Activated T-helper 17 cell treated with anti-CD3 and anti-CD28 coated beads, Interleukin-2, amount 50 U/mL, for 72 hours (primary cell): ENCODE measurements at regions not wholly inside any gene's neighbourhood (a gene's known extent, or its start where the extent isn't known, plus 50 kb on each side); places are given as distances from the start of the nearest gene placed in this dataset.
"Not testable (repeated sequence)": the region's sequence is repeated elsewhere in the genome, so short reads cannot be mapped to it uniquely, and the experiment has no call there.

Experiments
- ATAC-seq: fragments of 150-1000 bp; cut with Tn5 transposase; replicated peaks from 2 replicates; pipeline ENCODE4 v1.10.0; 2021; ENCODE audit warnings: mild to moderate bottlenecking, moderate library complexity
- H3K27ac Mint-ChIP-seq: one replicate; pipeline ENCODE4 v1.8.0; 2022; ENCODE audit warnings: mixed read lengths
- H3K27me3 Mint-ChIP-seq: one replicate; pipeline ENCODE4 v1.8.0; 2022; ENCODE audit warnings: mixed read lengths
- H3K36me3 Mint-ChIP-seq: one replicate; pipeline ENCODE4 v1.8.0; 2022; ENCODE audit warnings: low read depth, mild to moderate bottlenecking, mixed read lengths
- H3K4me1 Mint-ChIP-seq: one replicate; pipeline ENCODE4 v1.8.0; 2022; ENCODE audit warnings: mixed read lengths
- H3K4me3 Mint-ChIP-seq: one replicate; pipeline ENCODE4 v1.8.0; 2022; ENCODE audit warnings: mild to moderate bottlenecking, mixed read lengths
- H3K9me3 Mint-ChIP-seq: one replicate; pipeline ENCODE4 v1.8.0; 2022; ENCODE audit warnings: mixed read lengths

- ATAC-seq, H3K27ac Mint-ChIP-seq, H3K27me3 Mint-ChIP-seq, H3K9me3 Mint-ChIP-seq, H3K36me3 Mint-ChIP-seq, H3K4me1 Mint-ChIP-seq, H3K4me3 Mint-ChIP-seq: not testable (repeated sequence)
Measured at GRCh38 chr5:34193804-34194203, 150.8 kb upstream of the C1QTNF3 start.

DNA sequence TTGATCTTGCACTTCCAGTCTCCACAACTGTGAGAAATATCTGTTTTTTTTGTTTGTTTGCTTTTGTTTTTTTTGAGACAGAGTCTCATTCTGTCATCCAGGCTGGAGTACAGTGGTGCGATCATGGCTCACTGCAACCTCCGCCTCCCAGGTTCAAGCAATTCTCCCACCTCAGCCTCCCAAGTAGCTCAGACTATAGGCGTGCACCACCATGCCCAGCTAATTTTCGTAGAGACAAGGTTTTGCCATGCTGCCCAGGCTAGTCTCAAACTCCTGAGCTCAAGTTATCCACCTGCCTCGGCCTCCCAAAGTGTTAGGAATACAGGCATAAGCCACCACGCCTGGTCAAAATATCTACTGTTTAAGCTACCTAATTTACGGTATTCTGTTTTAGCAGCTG is 153.1 kb upstream of the C1QTNF3 start:
- not testable (repeated sequence) for H3K4me1 Mint-ChIP-seq, H3K9me3 Mint-ChIP-seq, H3K4me3 Mint-ChIP-seq, ATAC-seq, H3K36me3 Mint-ChIP-seq, H3K27ac Mint-ChIP-seq, H3K27me3 Mint-ChIP-seq

GRCh38 chr5:34205347-34205746 is 162.3 kb upstream of the C1QTNF3 start:
- not testable (repeated sequence) for ATAC-seq, H3K4me1 Mint-ChIP-seq, H3K4me3 Mint-ChIP-seq, H3K36me3 Mint-ChIP-seq, H3K27me3 Mint-ChIP-seq, H3K27ac Mint-ChIP-seq, H3K9me3 Mint-ChIP-seq

DNA sequence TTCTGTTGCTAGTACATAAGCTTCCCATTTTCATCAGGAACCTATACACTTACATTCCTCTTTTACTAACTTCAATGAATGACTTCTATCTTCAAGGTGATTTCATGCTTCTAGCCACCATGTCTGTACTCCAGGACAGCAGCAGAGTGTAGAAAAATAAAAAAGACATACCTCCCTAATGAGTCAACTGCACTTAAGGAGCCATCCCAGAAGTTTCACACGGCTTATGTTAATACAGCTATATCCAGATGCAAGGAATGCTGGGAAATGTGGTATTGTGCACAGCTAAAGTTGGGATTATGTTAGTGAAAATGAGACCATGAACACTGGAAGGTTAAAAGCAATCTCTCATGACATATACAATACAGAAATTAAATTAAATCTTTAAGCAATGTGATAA is 174.4 kb upstream of the C1QTNF3 start:
- H3K27ac Mint-ChIP-seq, H3K4me1 Mint-ChIP-seq, H3K4me3 Mint-ChIP-seq, H3K27me3 Mint-ChIP-seq, ATAC-seq, H3K9me3 Mint-ChIP-seq: not testable (repeated sequence)
- H3K36me3 Mint-ChIP-seq: peaks cover 15% of the 10 kb centered on the region

DNA sequence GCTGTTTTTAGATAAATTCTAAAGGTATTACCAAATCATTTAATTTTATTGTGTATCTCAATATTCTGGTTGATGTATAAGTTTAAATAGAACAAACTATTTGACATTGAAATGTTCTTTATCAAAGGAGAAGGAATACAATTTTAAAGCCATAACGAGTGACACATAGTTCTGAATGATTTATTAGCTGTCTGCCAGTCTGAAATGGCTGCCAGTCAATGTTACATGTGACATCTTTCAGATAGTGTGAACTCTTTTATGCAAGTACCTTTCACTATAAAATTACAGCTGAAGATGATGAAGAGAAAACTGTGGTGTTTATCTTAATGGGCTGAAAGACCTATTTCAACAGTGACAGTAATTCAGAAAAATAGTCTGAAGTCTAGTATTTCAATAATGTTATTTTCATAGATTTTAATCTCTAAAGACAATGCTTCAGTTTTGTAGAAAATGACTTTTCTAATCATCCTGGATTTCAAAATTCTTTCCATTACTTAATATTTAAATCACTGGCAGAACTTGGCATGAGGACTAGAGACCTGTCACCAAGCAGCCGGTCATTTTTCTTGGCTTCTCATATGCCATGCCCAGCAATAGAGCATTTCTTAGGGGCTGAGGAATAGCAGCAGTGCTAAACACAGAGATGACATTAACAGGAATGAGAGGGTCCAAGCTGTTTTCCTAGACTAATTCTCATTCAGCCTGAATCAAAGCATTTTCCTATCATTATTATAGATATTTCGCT is 178.5 kb upstream of the C1QTNF3 start:
- not testable (repeated sequence) for H3K27ac Mint-ChIP-seq, H3K4me1 Mint-ChIP-seq, ATAC-seq, H3K4me3 Mint-ChIP-seq, H3K36me3 Mint-ChIP-seq, H3K27me3 Mint-ChIP-seq, H3K9me3 Mint-ChIP-seq

- not testable (repeated sequence) for H3K27ac Mint-ChIP-seq, H3K9me3 Mint-ChIP-seq, ATAC-seq, H3K27me3 Mint-ChIP-seq, H3K4me1 Mint-ChIP-seq, H3K4me3 Mint-ChIP-seq, H3K36me3 Mint-ChIP-seq
Measured at GRCh38 chr5:34223158-34223557, 180.1 kb upstream of the C1QTNF3 start.

DNA sequence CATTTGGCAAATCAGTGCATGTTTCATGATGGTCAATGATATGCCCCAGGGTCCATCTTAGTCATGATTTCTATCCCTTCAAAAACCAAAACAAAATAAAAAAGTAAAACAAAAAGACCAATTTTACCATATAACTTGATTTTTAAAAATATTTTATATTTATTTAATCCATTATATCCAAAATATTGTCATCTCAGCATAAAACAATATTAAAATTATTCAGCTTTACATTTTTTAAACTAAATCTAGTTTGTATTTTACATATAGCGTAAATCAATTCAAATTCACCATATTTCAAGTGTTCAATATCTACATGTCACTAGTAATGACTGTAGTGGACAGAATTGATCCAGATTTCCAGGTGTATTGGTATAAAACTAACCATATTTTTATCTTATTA is 187.4 kb upstream of the C1QTNF3 start:
- H3K36me3 Mint-ChIP-seq, H3K27ac Mint-ChIP-seq, H3K4me3 Mint-ChIP-seq, H3K4me1 Mint-ChIP-seq, H3K27me3 Mint-ChIP-seq, H3K9me3 Mint-ChIP-seq, ATAC-seq: not testable (repeated sequence)

DNA sequence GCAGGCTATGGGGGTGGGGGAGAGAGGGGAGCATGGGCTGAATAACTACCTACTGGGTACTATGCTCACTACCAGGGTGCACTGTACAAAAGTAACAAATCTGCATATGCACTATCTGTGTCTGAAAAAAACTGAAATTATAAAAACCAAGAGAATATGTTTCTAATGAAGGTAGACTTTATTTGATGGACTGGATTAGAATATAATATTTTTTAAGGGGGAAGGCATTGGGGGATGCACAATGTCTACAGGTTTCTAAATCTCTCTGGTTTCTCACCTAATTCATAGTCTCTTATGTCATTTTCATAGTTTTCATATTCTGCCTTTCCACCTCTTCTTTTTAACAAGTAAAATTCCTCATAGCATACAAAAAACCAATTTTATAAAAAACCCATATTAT is 200.8 kb upstream of the C1QTNF3 start:
- not testable (repeated sequence) for H3K27me3 Mint-ChIP-seq, H3K9me3 Mint-ChIP-seq, H3K4me1 Mint-ChIP-seq, H3K36me3 Mint-ChIP-seq, ATAC-seq
- Mint-ChIP-seq H3K4me3 (peak overlapping the region; percentile 83), H3K27ac (peak overlapping the region; percentile 67)

- not testable (repeated sequence) for H3K9me3 Mint-ChIP-seq, H3K4me1 Mint-ChIP-seq, H3K27me3 Mint-ChIP-seq, H3K36me3 Mint-ChIP-seq
- Mint-ChIP-seq H3K27ac (peak overlapping the region; percentile 67), H3K4me3 (peak overlapping the region; percentile 83)
- peak; percentile 97 for ATAC-seq
Measured at GRCh38 chr5:34244281-34245031, 201.4 kb upstream of the C1QTNF3 start.

DNA sequence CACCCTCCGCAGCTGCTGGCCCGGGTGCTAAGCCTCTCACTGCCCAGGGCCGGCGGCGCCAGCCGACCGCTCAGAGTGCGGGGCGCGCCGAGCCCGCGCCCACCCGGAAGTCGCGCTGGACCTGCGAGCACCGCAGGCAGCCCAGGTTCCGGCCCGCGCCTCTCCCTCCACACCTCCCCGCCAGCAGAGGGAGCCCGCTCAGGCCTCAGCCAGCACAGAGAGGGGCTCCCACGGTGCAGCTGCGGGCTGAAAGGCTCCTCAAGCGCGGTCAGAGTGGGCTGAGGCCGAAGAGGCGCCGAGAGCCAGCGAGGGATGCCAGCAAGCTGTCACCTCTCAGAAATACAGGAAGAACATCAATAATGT is 202.0 kb upstream of the C1QTNF3 start:
- not testable (repeated sequence) for H3K4me3 Mint-ChIP-seq, H3K27me3 Mint-ChIP-seq, H3K27ac Mint-ChIP-seq, H3K36me3 Mint-ChIP-seq, H3K4me1 Mint-ChIP-seq, H3K9me3 Mint-ChIP-seq
- ATAC-seq: peak; percentile 93

DNA sequence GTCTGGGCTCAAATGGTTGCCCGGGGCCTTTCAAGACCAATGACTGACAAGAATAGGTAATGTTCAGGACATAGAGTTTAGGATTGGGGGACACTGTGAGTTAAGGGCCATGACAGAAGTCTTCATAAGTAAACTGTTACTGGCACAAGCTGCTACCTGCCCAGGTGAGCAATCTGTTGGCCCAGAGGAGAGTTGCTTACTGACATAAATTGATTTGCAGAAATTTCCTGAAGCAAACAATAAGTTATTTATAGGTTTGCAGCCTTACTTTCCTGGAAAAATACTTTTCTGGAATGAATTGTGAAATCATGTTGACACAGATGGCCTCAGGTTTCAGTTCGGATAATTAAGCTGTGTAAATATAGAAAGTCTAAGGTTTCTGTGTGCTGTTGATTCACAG is 202.8 kb upstream of the C1QTNF3 start:
- H3K4me1 Mint-ChIP-seq, ATAC-seq, H3K27me3 Mint-ChIP-seq, H3K9me3 Mint-ChIP-seq, H3K36me3 Mint-ChIP-seq: not testable (repeated sequence)
- H3K27ac Mint-ChIP-seq: peak overlapping the region; percentile 58
- H3K4me3 Mint-ChIP-seq: peak overlapping the region; percentile 74

GRCh38 chr5:34258598-34258997 is 215.6 kb upstream of the C1QTNF3 start:
- not testable (repeated sequence) for H3K4me1 Mint-ChIP-seq, H3K9me3 Mint-ChIP-seq, ATAC-seq, H3K4me3 Mint-ChIP-seq, H3K27me3 Mint-ChIP-seq, H3K36me3 Mint-ChIP-seq, H3K27ac Mint-ChIP-seq

GRCh38 chr5:34261020-34261419 is 218.0 kb upstream of the C1QTNF3 start:
- not testable (repeated sequence) for H3K27me3 Mint-ChIP-seq, H3K4me3 Mint-ChIP-seq, ATAC-seq, H3K4me1 Mint-ChIP-seq, H3K27ac Mint-ChIP-seq, H3K9me3 Mint-ChIP-seq, H3K36me3 Mint-ChIP-seq

DNA sequence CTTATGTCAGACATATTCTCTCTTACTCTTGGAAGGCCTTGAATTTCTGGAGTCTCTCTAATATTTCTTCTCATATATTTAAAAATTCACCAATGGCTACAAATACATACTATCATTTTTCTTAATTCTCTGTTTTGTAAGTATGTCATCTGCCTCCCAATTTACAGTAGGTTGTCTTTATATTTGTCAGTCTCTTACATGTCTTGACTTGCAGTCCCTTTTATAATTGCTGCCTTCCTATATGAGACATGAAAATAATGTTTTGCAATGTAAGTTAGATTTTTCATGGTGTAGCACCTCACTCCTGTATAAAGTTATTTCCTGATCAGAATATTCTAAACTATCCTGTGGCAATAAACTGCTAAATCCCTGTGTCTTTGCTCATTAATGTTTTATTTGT is 223.1 kb upstream of the C1QTNF3 start:
- H3K4me1 Mint-ChIP-seq, H3K4me3 Mint-ChIP-seq, H3K27ac Mint-ChIP-seq, H3K27me3 Mint-ChIP-seq, H3K9me3 Mint-ChIP-seq, H3K36me3 Mint-ChIP-seq, ATAC-seq: not testable (repeated sequence)

DNA sequence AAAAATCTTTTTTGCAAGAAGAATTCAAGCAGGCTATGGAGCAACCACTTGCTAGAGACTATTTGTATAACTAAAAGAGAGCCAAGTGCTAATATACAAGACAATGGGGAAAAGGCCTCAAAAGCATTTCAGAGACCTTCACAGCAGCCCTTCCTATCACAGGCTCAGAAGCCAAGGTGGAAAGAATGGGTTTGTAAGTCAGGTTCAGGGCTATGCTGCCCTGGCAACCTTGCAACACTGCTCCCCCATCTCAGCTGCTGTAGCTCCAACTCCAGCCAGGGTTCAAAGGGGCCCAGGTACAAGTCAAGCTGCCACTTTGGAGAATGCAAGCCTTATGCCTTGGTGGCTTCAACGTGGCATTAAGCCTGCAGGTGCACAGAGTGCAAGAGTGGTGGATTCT is 253.7 kb upstream of the C1QTNF3 start:
- H3K9me3 Mint-ChIP-seq, H3K4me3 Mint-ChIP-seq, H3K27ac Mint-ChIP-seq, H3K36me3 Mint-ChIP-seq, ATAC-seq, H3K27me3 Mint-ChIP-seq, H3K4me1 Mint-ChIP-seq: not testable (repeated sequence)

- not testable (repeated sequence) for H3K9me3 Mint-ChIP-seq, H3K4me1 Mint-ChIP-seq, ATAC-seq, H3K4me3 Mint-ChIP-seq, H3K36me3 Mint-ChIP-seq, H3K27me3 Mint-ChIP-seq, H3K27ac Mint-ChIP-seq
Measured at GRCh38 chr5:34329201-34329600, 286.2 kb upstream of the C1QTNF3 start.
